CD4-positive, alpha-beta T cell (primary cell): ENCODE measurements at regions not wholly inside any gene's neighbourhood (a gene's known extent, or its start where the extent isn't known, plus 50 kb on each side); places are given as distances from the start of the nearest gene placed in this dataset.

Experiments used
- ATAC-seq: fragments of 200-7000 bp; cut with Tn5 transposase; one replicate; pipeline ENCODE4 v1.10.0; 2022; ENCODE audit warnings: mild to moderate bottlenecking; ENCODE audit not compliant: poor library complexity
- CTCF ChIA-PET: fragments of 350-600 bp; sonication (Branson Sonifier 250); formaldehyde crosslinking; loops from one replicate; lab custom pipeline; 2021; ENCODE audit warnings: antibody characterized with exemption, inconsistent platforms; lab: Charles Lee
- POLR2A ChIA-PET: fragments of 350-600 bp; sonication (Branson Sonifier 250); formaldehyde crosslinking; loops from one replicate; lab custom pipeline; 2021; ENCODE audit warnings: antibody characterized with exemption, inconsistent platforms; lab: Charles Lee
- DNase-seq, 14 experiments: peaks; one replicate each; pipeline ENCODE4 v3.0.0-alpha.2; 2013 to 2020; ENCODE audit warnings: mixed read lengths in 2 of 14
- H3K27ac ChIP-seq, 2 donors: one replicate each; pipeline versions ENCODE4 v1.5.1 to v1.7.0; 2013; ENCODE audit warnings: low read length in 2 of 2, low read depth in 1 of 2, mild to moderate bottlenecking in 1 of 2
- H3K27me3 ChIP-seq, 2 experiments: 1 replicate in 1 of 2; 2 replicates in 1 of 2; pipeline versions ENCODE4 v1.6.1 to v1.7.0; 2013; ENCODE audit warnings: low read length in 2 of 2, control low read depth in 1 of 2, mild to moderate bottlenecking in 1 of 2, moderate library complexity in 1 of 2; ENCODE audit not compliant: insufficient read depth in 2 of 2, control insufficient read depth in 1 of 2
- H3K36me3 ChIP-seq: one replicate; pipeline ENCODE4 v1.6.1; 2013; ENCODE audit warnings: low read length, control low read depth; ENCODE audit not compliant: insufficient read depth
- H3K4me1 ChIP-seq: one replicate; pipeline ENCODE4 v1.6.1; 2013; ENCODE audit warnings: low read length, control low read depth; ENCODE audit not compliant: insufficient read depth
- H3K4me3 ChIP-seq: one replicate; pipeline ENCODE4 v1.5.1; 2013; ENCODE audit warnings: mild to moderate bottlenecking, low read length, moderate library complexity
- H3K9me3 ChIP-seq, 2 experiments: 1 replicate in 1 of 2; 2 replicates in 1 of 2; pipeline versions ENCODE4 v1.6.1 to v1.7.0; 2013; ENCODE audit warnings: low read length in 2 of 2, mild to moderate bottlenecking in 2 of 2, control low read depth in 1 of 2, moderate library complexity in 1 of 2; ENCODE audit not compliant: control insufficient read depth in 1 of 2, insufficient read depth in 1 of 2
- H3K27ac Mint-ChIP-seq: one replicate; pipeline ENCODE4 v1.8.0; 2020; ENCODE audit warnings: mixed read lengths
- H3K27me3 Mint-ChIP-seq: one replicate; pipeline ENCODE4 v1.8.0; 2021; ENCODE audit warnings: mixed read lengths
- H3K36me3 Mint-ChIP-seq: one replicate; pipeline ENCODE4 v1.8.0; 2021; ENCODE audit warnings: low read depth, mixed read lengths
- H3K4me1 Mint-ChIP-seq: one replicate; pipeline ENCODE4 v1.8.0; 2021; ENCODE audit warnings: low read depth, mixed read lengths
- H3K4me3 Mint-ChIP-seq: one replicate; pipeline ENCODE4 v1.8.0; 2020; ENCODE audit warnings: mild to moderate bottlenecking, mixed read lengths
- H3K9me3 Mint-ChIP-seq: one replicate; pipeline ENCODE4 v1.8.0; 2020; ENCODE audit warnings: mixed read lengths
- intact Hi-C, 2 experiments: fragments of 100-400 bp; cut with DNase I in 1 of 2; cut with micrococcal nuclease in 1 of 2; formaldehyde crosslinking; loops; one replicate each; pipeline versions ENCODE4 v1.15.1 to v1.9.0; 2023 to 2025; cut with DNase I, micrococcal nuclease
- TF ChIP-seq, protein P1 (sequence below): fragments of 200-600 bp; IDR thresholded peaks from one replicate; pipeline ENCODE4 v1.8.0; 2022; ENCODE audit warnings: antibody characterized with exemption, mild to moderate bottlenecking

DNA sequence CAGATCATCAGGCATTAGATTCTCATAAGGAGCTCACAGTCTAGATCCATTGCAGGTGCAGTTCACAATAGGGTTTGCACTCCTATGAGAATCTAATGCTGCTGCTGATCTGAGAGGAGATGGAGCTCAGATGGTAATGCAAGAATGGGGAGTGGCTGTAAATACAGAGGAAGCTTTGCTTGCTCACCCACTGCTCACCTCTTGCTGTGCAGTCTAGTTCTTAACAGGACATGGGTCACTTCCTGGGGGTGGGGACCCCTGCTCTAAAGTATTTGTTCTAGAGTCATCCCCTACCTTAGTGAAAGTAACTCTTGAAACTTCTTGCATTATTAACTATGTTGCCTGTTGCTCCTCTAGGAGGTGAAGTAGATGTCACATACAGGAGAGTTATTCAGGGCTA lies 171.3 kb upstream of the PARD3B start:
- Histone ChIP-seq H3K9me3 (no peaks in the 10 kb centered on the region), H3K27ac (no peak overlapping the region), H3K27me3 (no peaks in the 10 kb centered on the region), H3K36me3 (no peaks in the 10 kb centered on the region), H3K4me3 (no peak overlapping the region), H3K4me1 (no peaks in the 10 kb centered on the region)
- DNase-seq, result no peak
- no peak overlapping the region for H3K4me3 Mint-ChIP-seq
- H3K9me3 Mint-ChIP-seq, result no peaks in the 10 kb centered on the region
- ChIA-PET POLR2A (no interaction called here), CTCF (no interaction called here)
- TF ChIP-seq, protein P1, sequence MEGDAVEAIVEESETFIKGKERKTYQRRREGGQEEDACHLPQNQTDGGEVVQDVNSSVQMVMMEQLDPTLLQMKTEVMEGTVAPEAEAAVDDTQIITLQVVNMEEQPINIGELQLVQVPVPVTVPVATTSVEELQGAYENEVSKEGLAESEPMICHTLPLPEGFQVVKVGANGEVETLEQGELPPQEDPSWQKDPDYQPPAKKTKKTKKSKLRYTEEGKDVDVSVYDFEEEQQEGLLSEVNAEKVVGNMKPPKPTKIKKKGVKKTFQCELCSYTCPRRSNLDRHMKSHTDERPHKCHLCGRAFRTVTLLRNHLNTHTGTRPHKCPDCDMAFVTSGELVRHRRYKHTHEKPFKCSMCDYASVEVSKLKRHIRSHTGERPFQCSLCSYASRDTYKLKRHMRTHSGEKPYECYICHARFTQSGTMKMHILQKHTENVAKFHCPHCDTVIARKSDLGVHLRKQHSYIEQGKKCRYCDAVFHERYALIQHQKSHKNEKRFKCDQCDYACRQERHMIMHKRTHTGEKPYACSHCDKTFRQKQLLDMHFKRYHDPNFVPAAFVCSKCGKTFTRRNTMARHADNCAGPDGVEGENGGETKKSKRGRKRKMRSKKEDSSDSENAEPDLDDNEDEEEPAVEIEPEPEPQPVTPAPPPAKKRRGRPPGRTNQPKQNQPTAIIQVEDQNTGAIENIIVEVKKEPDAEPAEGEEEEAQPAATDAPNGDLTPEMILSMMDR, result no peak
- intact Hi-C loops, result no loop called here
- no peaks in the 10 kb centered on the region for H3K36me3 Mint-ChIP-seq
- H3K4me1 Mint-ChIP-seq, result no peaks in the 10 kb centered on the region
- no peak overlapping the region for H3K27ac Mint-ChIP-seq
- ATAC-seq, result no peak
- peaks cover 46% of the 10 kb centered on the region for H3K27me3 Mint-ChIP-seq

DNA sequence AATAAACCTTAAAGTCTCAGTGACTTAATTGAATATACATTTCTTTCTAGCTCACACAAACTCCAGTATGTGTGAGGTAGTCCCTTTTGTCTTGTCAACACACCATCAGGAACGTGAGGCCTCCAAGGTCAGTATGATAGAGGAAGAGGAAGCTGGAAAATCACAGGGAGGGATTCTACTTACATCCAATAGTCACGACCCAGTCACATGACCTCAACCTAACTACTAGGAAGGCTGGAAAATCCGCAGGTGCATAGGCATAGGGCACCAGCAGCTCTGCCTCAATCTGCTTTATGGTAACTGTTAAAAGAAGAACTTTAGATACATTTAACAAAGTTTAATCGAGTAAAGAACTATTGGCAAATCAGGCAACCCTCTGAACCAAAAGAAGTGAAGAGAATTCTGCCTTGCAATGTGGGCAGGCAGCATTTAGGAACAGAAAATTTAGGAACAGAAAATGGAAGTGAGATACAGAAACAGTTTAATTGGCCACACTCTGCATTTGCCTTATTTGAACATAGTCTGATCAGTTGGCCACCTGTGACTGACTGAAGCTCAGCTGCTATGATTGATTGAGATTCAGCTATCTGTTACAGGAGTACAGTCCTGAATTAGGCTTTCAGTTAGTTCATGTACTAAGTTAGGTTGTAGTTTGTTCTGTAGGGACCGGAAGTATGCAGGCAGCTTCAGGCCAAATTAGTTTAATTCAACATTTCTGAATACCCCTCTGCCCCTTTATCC lies 165.0 kb upstream of the PARD3B start:
- POLR2A ChIA-PET, result no interaction called here
- CTCF ChIA-PET, result no interaction called here
- H3K27me3 Mint-ChIP-seq, result peaks cover 20% of the 10 kb centered on the region
- intact Hi-C loops, result no loop called here
- ATAC-seq, result no peak
- H3K4me3 Mint-ChIP-seq, result no peak overlapping the region
- no peak overlapping the region for H3K27ac Mint-ChIP-seq
- TF ChIP-seq, protein P1, result no peak
- no peaks in the 10 kb centered on the region for H3K4me1 Mint-ChIP-seq
- H3K9me3 Mint-ChIP-seq, result peaks cover 3% of the 10 kb centered on the region
- no peaks in the 10 kb centered on the region for H3K36me3 ChIP-seq
- H3K27me3 ChIP-seq, result no peaks in the 10 kb centered on the region
- H3K4me3 ChIP-seq, result no peak overlapping the region
- no peaks in the 10 kb centered on the region for H3K36me3 Mint-ChIP-seq
- no peaks in the 10 kb centered on the region for H3K4me1 ChIP-seq
- H3K27ac ChIP-seq, result no peak overlapping the region
- no peak for DNase-seq
- H3K9me3 ChIP-seq, result no peaks in the 10 kb centered on the region

DNA sequence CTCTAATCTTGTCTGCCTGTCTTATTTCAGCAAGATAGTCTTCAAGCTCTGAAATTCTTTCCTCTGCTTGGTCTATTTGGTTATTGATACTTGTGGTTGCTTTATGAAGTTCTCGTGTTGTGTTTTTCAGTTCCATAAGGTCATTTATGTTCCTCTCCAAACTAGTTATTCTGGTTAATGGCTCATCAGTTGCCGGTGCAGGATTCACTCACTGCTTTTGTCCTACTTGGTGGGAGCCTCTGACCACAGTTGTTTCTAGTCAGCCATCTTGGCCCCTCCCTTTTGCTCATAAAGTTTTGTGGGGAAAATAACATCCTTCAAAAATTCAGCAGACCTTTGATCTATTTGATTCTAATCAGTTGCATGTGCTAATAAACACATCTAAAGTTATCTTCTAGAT lies 158.6 kb upstream of the PARD3B start:
- H3K36me3 ChIP-seq, result no peaks in the 10 kb centered on the region
- ChIA-PET POLR2A (no interaction called here), CTCF (no interaction called here)
- DNase-seq (no peak), ATAC-seq (no peak)
- H3K27me3 ChIP-seq, result no peaks in the 10 kb centered on the region
- intact Hi-C loops, result no loop called here
- TF ChIP-seq, protein P1, result no peak
- no peaks in the 10 kb centered on the region for H3K36me3 Mint-ChIP-seq
- H3K4me3 Mint-ChIP-seq, result no peak overlapping the region
- no peak overlapping the region for H3K4me3 ChIP-seq
- H3K27ac Mint-ChIP-seq, result no peak overlapping the region
- H3K4me1 Mint-ChIP-seq, result no peaks in the 10 kb centered on the region
- H3K9me3 ChIP-seq, result no peaks in the 10 kb centered on the region
- H3K9me3 Mint-ChIP-seq, result peaks cover 3% of the 10 kb centered on the region
- H3K4me1 ChIP-seq, result no peaks in the 10 kb centered on the region
- H3K27me3 Mint-ChIP-seq, result peaks cover 21% of the 10 kb centered on the region
- H3K27ac ChIP-seq, result no peak overlapping the region
